SIG-M5 treated with dmso at 0.1 percent for 504 hours (cell line): ENCODE measurements at regions not wholly inside any gene's neighbourhood (a gene's known extent, or its start where the extent isn't known, plus 50 kb on each side); places are given as distances from the start of the nearest gene placed in this dataset.
"Not testable (repeated sequence)": the region's sequence is repeated elsewhere in the genome, so short reads cannot be mapped to it uniquely, and the experiment has no call there.

Source experiments
- DNase-seq: peaks from one replicate; lab custom pipeline; 2025; ENCODE audit not compliant: unreplicated experiment; lab: John Stamatoyannopoulos, UW

DNA sequence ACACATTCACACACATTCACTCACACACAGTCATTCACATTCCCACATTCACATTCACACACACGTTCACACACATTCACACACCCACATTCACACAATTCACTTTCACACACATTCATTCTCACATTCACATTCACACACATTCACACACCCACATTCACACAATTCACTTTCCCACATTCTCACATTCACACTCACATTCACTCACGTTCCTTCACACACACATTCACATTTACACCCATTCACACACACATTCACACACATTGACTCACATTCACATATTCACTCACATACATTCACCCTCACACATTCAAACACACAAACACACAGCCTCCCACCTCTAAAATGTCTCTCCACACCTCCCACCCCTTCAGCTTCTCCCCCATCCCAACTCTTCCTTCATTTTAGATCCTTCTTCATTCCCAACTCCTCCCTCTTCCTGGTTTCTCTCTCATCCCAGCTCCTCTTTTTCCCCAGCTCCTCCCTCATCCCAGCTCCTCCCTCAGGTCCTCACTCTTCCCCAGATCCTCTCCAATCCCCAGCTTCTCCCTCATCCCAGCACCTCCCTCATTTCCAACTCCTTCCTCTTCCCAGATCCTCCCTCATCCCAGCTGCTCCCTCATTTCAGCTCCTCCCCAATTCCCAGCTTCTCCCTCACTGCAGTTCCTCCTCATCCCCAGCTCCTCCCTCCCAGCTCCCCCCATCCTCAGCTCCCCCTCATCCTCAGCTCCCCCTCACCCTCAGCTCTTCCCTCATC is 111.0 kb downstream of the FAM53A start:
- DNase-seq, result no peak

- no peak for DNase-seq
These were observed 111.6 kb downstream of the FAM53A start for GRCh38 chr4:1572521-1572920.

DNA sequence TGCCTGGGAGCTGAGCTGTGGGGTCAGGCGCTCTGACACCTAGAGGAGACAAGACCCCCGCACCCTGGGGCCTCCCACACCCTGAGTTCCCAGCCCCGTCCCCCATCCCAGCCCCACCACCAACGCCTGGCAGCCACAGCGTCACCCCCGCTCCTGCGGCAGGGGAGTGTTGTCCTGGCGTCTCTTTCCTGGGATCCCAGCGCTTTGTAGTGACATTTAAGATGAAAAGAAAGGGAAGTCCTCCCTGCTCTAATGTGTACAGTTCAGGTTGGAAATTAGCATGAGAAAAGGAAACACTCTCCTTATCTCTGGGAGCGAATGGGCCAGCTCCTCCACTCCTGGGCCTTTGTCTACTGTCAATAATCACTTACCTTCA is 112.1 kb downstream of the FAM53A start:
- no peak for DNase-seq

DNA sequence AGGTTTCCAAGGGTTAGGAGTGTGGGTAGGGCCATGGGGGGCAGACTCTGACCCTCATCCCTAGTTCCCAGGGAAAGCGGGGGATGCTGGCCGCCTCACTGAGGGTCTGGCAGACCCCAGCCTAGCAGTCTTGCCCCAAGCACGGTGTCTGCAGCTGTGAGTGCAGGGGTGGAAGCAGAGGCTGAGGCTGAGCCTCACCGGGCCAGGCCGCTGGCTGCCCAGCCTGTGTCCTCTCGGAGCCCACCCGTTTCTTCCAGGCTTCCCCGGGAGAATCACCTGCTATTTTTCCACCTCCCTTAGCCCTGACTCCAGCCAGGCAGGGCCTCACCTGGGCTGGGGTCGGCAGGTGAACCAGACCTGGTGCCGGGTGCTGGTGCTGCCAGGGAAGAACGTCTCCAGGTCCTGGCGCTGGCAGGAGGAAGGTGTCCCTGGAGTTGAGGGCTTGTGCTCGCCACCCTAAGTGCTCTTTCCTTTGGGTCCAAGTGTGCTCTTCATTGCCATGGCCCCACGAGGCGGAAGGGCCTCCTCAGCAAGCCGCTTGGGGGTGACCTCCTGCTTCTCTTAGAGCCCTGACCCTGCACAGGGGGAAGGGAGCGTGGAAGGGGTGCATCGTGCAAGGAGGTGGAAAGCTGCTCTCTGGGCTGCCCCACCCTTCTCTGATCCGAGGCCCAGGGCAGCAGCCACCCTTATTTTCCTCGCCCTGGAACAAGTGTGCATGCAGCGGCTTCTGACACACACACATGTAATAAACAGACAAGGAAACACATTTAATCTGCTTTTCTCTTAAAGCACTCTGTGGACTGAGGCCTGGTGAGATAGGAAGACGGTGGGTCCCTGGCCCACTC is 112.7 kb downstream of the FAM53A start:
- no peak for DNase-seq

DNA sequence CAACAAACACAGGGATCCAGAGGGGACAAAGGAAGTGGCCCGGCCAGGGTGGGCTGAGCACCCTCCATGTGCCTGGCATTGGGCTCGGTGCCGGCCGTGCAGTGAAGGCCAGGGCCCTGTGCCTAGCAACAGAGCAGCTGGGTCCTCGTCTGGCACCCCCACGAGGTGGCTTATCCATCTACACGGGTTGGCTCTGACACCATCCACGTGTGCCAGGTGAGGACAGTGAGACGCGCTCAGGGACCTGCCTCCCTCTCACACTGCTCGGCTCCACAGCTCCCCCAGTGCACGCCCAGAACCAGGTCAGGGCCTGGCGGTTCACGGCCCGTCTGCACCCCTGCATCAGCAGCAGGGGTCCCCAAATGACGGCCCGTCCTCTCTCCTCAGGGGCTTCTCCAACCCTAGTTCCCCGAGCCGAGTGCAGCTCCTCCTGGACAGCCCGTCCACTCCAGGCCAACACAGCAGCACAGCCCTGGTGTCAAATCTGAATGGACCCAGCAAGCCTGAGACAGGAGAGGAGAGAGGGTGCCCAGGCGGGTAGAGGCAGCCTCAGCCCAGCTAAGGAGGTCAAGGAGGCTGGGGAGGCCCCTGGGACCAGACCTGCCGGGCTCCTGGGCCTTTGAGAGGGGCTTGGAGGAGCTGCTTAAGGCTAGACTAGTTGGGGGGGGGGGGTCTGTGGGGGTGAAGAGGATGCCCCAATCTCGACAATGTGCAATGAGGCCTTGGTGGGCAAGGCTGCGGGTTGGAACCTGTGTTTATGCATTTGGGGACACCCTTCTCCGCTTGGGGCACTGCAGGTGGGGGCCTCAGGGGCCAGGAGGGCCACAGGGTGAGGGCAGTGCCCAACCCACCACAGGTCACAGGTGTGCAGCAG is 113.6 kb downstream of the FAM53A start:
- no peak for DNase-seq

DNA sequence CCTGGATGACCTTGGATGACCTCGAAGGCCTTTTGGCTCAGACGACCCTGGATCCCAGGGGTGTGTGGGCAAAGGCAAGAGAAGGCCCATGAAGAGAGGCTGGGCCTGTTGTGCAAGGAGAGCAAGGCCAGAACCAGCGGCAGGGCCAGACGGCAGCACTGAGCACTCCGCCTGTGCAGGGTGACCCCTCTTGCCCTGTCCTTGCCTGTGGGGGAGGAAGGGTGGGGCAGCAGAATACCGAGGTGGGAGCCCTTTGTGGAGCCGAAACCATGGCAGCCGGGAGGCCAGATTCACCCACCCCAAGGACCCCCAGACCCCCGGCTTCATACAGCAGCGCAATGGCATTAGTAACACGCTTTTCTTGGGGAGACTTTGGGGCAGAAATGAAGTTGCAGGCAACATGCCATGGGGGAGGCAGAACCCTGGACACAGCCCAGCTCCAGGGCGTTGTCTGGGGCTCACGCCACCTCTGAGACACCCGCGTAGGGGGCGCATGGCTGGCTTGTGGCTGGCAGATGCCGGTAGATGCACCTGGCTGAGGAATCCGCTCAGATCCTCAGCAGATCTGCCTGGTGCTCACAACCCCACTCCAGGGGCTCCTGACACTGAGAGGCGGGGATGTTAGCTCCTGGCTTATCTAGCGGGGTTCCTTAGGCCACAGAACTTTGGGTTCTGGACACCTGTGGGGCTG is 114.5 kb downstream of the FAM53A start:
- no peak for DNase-seq

DNA sequence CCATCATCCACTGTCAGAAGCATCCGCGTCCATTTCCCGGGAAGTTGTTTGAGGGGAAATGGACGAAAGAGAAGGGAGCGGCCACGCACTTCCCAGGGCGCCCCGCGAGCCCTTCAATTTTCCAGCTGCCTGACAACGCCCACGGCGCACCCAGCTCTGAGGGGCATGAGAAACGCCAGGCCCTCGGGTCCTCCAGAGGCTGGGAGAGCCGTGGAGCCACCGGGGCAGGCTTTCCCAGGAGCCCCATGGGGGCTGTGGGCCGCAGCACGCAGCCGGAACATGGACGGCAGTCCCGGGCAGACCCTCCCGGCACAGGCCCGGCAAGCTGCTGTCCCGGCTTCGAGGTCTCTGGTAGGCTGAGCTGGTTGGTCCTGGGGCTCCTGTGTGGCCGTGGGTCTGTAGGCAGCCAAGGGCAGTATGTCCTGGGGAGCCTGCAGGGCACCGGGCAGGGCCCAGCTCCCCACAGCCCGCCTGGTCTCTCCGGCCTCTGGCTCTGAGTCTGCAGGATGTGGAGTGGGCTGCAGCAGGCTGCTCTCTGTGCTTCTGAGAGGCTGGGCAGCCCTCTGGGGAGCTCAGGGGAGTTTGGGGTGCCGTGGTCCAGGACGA is 115.2 kb downstream of the FAM53A start:
- no peak for DNase-seq

GRCh38 chr4:1567808-1568581 is 116.1 kb downstream of the FAM53A start:
- no peak for DNase-seq

GRCh38 chr4:1567519-1567807 is 116.7 kb downstream of the FAM53A start:
- DNase-seq, result no peak

DNA sequence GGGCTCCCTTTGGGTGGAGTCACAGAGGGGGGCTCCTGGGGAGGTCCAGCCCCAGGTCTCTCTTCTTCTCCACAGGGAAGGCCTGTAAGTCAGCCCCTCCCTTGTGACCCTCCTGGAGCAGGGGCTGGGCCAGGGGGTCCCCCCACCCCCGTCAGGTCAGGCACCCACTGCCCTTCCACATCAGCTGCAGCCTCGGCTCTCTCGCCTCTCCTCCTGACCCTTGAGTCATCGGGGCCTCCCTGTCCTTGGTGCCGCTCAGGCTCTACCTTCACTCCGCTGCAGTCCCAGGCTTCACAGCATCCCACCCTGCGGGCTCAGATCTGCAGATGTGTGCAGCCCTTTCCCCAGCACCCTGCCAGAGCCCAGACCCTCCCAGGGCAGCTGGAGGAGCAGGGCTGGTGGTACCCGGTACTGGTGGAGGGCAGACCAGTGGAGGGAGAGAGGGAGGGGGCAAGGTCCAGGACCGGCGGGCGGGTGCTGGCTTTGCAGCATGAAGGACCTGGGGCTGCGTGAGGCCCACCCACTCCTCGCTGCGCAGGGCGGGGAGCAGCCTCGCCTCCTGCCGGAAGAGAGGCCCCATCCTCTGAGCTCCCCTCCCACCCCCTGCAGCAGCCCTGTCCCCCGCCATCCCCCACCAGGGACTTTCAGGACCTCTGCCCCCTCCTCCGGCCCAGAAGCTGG is 117.1 kb downstream of the FAM53A start:
- DNase-seq, result no peak

GRCh38 chr4:1566301-1566837 is 117.7 kb downstream of the FAM53A start:
- not testable (repeated sequence) for DNase-seq

DNA sequence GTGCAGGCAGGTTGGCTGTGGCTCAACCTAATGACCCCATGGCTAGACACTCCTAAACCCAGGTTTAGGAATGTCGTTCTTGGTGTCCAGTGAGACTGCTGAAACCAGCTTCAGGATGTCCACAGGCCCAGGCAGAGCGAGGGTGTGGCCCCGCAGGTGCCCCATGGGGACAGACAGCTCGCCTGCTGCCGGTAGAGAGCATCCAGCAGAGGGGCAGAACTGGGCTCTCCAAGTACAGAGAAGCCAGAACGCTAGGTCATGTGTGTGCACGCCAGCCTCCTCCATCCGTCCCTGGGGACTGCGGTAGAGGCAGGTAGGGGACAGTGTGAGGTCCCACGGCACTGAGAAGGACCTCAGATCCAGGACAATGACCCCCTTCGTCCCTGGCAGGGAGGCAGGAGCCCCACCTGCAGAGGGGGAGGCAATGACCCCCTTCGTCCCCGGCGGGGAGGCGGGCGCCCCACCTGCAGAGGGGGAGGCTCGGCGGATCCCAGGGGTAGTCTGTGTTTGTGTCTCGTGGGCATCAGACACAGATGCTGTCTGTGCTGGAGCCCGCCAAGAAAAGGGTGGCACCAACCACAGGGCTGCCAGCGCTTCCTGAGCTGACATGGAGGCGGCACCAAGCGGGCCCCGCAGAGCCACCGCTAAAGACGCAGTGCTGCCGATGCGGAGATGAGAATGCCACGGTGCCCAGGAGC is 118.4 kb downstream of the FAM53A start:
- DNase-seq, result no peak

- DNase-seq, result no peak
These were observed 119.4 kb downstream of the FAM53A start for GRCh38 chr4:1564535-1565375.

DNA sequence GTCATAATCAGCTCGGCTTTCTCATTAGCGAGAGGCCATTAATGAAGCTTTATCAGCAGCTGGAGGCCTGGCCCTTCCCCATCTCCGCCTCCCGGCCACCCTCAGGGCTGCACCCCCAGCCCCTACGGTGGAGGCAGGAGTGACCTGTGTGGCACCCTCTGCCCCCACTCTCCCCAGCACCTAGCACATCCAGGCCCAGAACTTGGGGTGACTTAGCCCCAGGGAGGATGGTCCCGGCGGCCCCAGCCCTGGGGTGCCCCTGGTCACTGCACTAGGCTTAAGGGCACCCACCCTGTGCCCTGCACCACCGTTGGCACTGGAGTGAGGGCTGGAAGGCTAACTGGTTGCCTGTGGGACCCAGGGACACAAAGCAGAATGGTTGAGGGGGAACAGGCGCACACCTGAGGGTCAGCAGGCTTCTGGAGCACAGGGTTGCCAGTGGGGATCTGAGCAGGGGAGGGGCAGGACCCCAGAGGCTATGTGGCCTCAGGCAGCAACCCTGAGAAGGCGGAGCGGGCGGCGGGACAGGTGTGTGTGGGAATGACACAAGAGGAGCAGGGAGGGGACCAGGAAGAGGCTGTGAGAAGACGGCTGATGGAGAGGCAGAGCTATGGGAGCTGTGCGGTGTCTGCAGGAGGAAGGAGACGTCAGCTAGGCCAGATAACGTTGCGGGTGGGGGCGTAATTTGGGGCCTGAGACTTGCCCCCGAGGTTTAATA is 120.2 kb downstream of the FAM53A start:
- DNase-seq, result no peak

DNA sequence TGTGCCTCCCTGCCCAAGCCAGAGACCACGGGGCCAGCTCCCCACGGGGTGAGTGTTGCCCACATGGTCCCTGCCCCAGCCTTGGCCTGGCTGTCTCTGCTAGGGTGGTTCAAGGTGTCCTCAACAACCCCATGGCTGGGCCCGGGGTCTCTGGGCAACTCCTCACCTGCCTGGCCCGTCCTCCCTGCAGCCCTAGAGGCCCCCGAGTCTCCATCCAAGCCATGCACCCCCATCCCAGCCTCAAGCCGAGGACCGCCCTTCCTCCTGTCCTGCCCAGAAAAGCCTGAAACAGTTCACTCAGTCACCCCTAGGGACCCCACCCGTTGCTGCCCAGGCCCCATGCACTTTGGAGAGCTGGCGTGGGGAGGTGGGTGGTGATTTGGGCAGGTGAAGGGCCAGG is 120.9 kb downstream of the FAM53A start:
- no peak for DNase-seq

GRCh38 chr4:1562771-1563170 is 121.3 kb downstream of the FAM53A start:
- DNase-seq, result no peak

DNA sequence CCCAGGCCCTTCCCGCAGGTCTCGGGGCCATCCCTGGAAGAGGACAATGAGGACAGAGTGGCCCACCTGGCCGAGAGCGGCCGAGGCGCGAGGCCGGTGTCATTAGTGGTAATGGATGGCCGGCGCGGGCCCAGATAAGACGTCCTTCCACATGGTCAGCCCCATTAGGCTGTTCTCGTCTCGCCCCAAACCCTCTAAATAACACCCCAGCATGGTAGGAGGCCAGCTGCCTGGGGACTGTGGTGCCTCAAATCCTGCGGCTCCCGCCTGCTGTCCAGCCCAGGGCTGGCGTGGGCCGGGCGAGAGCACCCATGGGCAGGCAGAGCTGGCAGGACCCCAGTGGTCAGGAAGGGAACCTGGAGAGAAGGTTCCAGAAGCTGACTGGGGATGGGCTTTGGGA is 121.7 kb downstream of the FAM53A start:
- no peak for DNase-seq
